Islet precursor cell (in vitro differentiated cells): ENCODE measurements at regions not wholly inside any gene's neighbourhood (a gene's known extent, or its start where the extent isn't known, plus 50 kb on each side); places are given as distances from the start of the nearest gene placed in this dataset.

Source experiments
- DNase-seq: peaks from one replicate; pipeline ENCODE4 v3.0.0-alpha.2; 2018

DNA sequence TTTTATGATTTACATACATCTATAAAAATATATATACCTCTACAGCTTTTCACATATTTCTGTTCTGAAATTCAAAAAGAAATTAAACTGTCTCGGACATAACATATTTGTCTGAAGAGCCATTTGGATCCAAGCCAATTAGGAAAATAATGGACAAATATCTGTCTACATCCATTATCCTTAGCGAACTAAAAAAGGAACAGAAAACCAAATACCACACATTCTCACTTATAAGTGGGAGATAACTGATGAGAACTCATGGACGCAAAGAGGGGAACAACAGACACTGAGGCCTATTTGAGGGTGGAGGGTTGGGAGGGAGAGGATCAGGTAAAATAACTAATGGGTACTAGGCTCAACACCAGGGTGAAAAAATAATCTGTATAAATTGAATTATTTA is 829.4 kb upstream of the ALCAM start:
- DNase-seq: no peak

DNA sequence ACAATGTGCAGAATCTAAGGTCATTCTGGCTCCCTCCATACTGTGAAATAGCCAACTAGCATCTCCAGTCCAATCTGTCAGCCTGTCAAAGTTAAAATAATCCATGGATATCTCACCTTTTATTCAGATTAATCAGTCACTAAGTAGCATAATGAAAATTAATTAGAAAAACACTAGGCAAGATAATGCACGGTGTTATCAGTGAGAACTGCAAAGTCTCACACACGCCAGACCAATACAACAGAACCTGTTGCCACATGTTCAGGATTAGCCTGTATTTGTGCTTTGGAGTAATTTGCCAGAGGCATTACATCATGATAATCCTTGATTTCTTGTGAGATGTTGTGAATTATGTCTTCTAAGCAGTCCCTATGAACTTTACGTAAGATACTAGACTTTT is 820.4 kb upstream of the ALCAM start:
- no peak for DNase-seq

DNA sequence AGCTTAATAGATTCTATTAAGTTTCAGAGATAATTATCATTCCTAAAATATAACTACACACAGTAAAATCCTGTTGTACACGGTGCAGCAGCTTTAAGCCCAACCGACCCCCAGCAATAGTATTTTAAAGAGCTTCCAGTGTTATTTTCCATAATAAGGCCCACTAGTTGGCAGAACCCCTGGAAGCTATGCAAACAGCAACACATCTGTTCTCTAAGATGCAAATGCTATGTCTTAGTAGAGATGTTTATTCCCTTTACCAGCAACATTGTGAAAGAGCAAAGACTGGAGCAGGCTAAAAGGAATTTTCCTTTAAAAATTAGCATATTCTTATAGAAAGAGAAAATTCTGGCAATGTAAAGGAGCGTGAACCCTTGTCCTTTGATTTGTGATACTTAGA is 819.7 kb upstream of the ALCAM start:
- no peak for DNase-seq

DNA sequence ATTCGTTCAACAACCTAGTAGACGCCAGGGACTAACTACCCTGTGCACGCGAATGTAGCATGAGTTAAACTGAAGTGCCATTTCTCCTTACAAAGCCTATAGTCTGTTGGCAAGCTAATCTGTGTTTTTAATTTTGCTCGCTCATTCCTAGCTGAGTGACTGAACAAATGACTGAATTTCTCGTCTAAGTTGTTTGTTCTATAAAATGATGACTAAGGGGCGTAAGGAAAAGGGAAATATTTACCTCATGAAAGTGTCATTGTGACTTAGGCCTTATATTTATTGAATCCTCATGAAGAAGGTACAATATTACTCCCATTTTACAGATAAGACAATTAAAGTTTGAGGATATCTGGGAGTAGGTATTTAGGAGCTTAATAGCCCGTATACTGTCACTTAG is 818.3 kb upstream of the ALCAM start:
- DNase-seq: no peak

DNA sequence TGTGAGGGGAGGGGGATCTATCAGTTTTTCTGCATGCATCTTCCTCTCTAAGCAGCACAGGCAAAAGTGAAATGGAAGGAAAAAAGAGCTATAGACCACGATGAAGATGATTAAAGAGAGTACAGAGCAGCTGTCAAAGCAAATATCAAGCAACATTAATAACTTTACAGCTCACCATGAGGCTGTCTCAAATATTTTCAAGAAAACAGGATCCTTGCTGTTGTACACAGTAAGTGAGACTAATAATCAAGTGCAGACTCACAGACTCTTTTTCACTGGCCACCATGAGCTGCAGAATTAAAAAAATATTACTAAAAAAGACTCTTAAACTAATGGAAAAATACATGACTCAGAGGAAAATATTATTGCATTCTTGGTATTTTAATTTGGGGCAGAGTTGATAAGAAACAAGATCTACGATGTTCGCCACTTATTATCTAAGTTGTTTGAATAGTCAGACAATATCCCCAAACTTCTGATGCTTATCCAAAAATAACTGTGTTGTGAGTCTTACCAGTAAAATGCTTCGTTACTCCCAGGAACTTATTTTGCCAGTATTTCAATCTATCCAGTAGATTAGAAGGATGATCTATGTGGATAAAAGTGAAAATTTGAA is 817.5 kb upstream of the ALCAM start:
- no peak for DNase-seq

DNA sequence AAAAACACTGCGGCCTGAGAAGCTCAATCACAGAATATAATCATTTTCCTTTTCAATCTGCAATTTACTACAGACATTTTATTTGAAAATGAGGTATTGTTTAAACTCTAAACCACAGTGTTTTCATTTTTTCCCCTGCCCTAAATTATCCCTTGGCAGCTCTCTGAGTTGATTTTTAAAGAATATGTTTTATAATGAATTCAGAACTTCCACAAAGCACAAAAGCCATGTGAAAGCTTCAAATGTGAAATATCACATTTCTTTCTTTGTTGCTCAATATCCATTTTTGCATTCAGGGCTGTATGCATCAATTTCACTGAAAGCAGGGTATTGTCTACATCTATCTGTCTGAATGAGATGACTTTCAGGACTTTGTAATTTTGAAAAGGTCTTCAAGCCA is 813.6 kb upstream of the ALCAM start:
- DNase-seq: no peak

DNA sequence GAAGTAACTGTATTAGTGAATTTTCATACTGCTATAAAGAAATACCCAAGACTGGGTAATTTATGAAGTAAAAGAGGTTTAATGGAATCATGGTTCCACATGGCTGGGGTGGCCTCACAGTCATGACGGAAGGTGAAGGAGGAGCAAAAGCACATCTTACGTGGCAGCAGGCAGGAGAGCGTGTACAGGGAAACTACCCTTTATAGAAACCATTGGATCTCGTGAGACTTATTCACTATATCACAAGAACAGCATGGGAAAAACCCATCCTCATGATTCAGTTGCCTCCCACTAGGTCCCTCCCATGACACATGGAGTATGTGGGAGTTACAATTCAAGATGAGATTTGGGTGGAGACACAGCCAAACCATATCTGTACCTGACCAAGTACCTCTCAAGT is 812.3 kb upstream of the ALCAM start:
- no peak for DNase-seq

DNA sequence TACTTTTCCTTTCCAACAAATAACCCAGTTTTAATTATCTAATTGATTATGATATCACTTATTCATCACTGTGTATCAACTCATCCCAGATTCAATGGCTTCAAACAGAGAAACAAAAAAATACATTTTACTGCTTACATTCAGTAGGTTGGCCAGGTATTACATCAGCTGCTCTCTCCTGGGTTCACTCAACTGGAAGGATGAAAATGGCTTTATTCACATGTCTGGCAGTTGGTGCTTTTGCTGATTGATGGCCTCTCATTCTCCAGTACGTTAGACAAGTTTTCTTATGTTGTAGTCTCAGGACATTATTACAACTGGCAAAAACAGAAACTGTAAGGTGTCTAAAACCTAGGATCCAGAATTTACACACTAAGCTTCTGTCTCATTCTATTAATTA is 811.0 kb upstream of the ALCAM start:
- DNase-seq: no peak

DNA sequence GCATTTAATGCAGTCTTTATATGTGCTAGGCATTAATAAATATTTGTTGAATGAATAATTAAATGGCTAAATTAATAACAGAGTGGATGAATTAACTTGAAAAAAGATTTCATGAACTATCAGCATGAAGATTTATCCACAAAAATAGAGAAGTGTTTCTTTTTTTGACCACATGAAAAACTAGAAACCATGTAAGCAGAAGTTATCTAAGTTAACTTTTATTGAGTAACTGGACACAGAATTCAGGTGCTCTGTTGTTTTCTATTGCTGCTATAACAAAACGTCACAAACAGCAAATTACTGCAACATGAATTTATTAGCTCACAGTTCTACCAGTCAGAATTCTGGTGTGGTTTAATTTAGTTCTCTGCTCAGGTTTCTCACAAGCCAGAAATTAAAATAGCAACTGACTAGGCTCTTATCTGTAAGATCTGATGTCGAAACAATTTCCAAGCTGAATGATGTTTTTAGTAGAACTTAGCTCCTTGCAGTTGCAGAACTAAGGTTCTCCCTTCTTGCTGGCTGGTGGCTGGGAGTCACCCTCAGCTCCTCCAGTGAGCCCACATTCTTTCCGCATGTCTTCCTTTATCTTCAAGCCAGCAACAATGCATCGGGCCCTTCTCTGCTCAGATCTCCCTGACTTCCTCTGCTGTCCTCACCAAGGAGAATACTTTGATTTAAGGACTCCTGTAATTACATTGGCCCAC is 810.2 kb upstream of the ALCAM start:
- DNase-seq: no peak

DNA sequence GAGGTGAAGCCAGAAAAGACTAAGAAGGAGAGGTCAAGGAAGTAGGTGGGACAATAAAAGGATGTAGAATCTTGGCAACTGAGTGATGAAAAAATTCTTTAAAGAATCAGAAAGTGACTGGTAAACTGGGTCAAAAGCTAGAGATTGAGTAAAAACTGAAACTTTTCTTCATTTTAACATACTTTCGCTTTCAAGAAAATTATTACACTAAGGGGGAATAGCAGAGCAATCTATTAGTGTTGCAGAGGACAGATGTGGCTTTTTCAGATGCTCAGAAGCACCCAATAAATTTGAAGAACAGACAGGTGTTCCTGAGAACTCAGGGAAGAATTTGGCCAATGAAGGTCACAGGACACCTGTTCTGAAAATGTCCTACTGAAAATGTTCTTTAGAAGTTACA is 805.4 kb upstream of the ALCAM start:
- no peak for DNase-seq

DNA sequence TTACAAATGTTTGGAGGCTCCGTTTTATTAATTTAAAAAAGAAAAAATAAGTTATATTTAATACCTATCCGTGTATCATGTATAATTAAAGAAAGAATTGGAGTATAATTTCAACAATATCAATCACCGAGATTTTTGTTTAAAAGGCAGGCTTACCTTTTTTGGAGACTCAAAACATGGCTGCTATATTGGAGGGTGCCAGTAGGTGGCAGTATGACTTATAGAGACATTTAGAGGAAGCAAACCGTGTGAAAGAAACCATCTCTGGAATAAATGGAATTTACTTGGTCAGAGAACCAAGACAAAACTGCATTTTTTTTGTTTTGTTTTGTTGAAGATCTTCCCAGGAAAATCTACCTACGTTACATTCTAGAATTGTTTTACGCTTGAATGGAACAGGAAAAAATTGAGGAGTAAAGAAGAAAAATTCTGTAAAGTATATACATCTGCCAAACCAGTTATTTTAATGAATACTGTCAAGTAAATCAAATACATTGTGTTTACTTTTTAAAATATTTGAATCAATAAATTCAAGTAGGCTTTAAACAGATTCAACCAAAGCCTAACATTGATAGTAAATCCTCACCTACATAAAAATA is 802.6 kb upstream of the ALCAM start:
- no peak for DNase-seq

DNA sequence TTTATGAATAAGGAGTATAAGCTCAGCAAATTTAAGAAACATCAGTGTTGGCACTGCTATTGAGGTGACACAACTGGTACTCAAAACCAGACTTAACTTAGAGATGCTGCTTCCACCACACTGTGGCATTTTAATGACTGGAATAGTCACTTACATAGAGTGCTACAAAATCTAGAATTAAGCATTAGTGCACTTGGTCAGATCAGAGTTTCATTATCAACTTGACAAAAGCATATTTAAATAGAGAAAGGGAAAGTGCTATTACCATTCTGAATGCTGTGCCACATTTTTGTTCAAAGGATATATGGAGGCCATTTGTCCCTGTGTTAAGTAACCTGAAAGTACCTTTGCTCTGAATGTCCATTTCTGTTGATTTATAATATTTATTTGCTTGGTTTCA is 800.7 kb upstream of the ALCAM start:
- DNase-seq: no peak

DNA sequence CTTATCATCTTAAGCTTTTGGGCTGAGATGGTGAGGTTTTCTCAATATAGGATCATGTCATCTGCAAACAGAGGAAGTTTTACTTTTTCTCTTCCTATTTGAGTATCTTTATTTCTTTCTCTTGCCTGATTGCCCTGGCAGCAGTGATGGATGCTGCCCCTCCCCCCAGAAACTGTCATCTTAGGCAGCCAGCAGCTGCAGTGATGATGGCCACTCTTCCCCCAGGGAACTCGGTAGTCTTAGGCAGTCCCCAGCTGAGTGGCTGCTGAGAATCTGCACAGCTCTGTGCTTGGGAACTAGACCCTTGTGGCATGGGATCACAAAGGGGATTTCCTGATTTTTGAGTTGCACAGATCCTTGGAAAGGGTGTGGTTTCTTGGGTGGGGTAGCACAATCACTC is 791.1 kb upstream of the ALCAM start:
- no peak for DNase-seq

DNA sequence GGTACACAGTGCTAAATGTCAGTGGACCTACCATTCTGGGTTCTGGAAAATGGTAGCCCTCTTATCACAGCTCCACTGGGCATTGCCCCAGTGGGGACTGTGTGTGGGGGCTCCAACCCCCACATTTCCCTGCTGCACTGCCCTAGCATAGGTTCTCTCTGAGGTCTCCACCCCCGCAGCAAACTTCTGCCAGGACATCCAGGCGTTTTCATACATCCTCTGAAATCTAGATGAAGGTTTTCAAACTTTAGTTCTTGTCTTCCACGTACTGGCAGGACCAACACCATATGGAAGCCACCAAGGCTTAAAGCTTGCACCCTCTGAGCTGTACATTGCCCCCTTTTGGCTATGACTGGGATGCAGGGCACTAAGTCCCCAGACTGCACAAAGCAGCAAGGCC is 788.2 kb upstream of the ALCAM start:
- no peak for DNase-seq

DNA sequence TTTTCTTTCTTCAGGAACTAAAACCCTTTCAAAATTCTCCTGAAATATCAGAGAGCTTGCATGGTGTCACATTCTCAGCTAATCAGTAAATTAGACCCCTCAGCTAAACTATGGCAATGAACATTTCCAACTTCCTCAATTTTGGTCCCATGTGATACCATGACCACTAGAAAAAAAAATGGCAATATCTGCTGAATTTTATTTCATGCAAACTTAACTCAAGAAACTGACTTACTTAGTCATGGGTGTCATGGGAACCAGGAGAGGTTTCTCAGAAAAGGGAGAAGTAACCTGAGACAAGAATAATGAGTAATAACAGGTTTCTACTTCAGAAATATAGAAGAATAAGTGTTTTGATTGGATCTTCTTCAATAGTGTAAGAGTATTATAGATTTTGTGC is 784.6 kb upstream of the ALCAM start:
- DNase-seq: no peak

DNA sequence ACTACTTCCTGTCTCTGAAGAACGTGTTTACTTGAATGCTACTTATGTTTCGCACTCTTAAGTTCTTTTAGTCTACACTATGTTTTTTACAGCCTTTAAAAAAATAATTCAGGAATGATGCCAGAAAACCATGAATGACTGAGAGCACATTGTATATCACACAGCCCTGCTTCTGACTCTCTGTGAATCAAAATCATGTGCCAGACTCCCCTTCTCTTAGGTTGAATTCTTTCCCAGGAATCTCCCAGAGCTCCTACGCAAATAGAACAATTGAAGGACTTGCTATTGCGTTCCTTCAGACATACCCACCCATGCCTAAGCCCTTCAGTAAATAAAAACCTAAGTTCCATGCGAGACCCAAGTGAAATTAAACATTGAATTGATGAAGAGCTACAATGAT is 782.0 kb upstream of the ALCAM start:
- no peak for DNase-seq

DNA sequence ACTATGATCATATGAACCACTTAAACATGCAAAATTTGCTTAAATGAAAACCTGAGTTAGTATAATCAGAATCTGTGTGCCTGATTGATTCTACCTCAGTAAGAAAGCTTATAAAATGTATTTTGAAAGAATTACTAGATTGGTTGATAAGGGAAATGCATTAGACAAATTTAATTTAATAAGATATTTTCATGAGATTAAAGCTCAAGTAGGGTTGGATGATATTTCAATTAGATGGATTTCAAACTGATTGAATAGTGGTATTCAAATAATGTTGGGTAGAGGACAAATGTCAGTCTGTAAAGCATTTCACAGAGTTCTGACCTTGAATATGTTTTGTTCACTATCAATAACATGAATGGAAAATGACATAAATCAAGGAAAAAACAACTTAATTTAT is 780.4 kb upstream of the ALCAM start:
- DNase-seq: no peak

DNA sequence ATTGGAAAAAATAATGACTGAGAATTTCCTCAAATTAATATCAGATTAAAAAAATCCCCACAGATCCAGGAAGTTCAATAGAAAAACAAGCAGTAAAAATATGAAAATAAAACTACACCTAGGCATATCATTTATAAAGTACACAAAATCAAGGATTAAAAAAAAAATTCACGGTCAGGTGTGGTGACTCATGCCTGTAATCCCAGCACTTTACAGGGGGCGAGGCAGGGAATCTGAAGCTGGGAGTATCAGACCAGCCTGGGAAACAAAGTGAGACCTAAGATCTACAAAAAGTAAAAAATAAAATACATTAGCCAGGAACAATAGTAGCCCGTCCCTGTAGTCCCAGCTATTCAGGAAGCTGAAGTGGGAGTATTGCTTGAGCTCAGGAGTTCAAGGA is 778.3 kb upstream of the ALCAM start:
- DNase-seq: no peak

DNA sequence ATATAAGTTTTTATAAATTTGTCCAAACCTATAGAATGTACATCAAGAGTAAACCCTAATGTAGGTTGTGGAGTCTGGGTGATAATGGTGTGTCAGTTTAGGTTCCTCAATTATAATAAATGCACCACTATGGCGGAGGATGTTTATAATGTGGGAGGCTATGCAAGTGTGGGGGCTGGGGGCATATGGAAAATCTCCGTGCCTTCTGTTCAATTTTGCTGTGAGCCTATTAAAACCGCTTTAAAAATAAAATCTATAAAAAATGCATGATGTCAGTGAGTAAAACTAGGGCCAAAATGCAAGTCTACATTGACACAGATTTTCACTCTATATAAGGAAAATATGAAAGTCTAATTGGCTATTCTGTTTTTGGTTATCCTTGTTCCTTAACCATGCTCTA is 774.9 kb upstream of the ALCAM start:
- no peak for DNase-seq

DNA sequence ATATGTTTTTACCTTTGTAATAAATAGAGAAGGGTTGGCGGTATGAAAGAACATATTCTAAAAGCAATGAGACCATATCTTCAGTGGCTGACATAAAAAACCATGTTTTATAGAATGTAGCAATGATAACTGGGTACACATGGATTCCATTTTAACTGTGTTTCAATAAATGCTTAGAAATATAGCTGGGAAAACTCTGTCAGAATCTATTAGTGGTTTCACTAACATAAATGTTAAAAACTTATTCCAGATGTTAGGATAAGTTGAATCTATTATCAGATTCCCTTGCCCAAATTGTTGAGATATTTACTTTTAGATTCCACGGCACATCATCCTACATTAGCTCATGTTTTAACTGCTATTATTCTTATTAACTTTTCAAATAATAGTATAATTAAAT is 772.2 kb upstream of the ALCAM start:
- no peak for DNase-seq

DNA sequence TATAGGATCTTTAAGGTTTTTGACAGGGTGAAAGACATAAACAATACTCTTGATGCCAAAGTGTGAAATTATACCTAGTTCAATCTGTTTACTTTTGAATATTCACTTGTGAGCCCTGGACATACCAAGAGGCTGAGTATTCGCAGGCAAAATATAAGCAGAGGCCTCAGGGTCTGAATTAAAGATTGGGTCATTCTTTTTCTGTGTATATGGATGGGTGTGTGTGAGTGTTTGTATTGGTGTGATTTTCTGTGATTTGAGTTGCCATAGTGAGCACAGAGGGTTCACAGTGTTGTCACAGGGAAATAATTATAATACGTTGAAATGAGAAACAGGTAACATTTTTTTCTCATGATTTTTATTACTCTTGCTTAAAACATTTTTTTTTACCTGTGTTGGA is 770.7 kb upstream of the ALCAM start:
- DNase-seq: no peak

DNA sequence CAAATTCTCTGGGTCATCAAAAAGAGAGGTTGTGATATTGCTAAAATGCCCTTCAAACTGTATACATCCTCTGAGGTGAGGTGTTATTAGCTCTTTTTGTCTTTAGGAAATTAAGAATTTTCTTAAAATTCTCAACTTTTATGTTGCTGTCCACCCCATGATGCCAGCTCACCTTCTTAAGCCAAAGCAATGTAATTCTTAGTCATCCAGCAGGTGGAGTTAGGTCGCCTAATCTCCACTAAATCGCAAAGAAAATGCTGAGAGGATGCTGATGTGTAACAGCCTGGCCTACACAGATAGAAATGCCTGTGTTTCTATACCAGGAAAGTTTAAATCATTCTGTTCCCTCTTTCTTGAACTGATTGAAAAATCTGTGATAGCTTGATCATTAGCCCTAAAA is 770.2 kb upstream of the ALCAM start:
- DNase-seq: no peak

DNA sequence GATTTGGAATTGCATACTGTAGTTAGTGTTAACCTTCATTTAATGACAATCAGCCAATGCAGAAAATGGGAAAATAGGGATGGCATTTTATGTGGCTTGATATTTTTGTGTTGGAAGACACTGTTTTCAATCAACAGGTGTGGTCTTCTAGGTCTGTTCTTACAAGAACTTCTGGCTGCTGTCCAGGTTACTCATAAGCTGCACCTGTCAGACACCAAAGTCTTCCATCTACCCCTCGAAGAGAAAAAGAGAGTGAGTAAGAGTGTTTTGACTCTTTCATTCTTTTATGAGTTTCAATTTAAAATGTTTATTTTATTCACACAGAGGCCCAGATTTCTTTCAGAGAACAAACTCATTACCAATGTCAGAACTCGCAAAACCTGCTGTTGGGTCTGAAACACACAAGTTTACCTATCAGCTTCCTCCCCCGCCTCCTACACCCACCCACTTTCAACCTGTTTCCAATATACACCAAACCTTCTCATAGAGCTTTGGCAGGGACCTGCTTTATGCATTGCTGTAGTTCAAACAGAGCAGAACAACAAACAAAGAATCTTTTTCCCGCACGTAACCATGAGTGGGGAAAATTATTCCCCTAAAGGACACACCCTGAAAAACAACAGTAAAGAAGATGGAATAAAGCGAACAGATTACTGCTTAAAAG is 767.7 kb upstream of the ALCAM start:
- no peak for DNase-seq

DNA sequence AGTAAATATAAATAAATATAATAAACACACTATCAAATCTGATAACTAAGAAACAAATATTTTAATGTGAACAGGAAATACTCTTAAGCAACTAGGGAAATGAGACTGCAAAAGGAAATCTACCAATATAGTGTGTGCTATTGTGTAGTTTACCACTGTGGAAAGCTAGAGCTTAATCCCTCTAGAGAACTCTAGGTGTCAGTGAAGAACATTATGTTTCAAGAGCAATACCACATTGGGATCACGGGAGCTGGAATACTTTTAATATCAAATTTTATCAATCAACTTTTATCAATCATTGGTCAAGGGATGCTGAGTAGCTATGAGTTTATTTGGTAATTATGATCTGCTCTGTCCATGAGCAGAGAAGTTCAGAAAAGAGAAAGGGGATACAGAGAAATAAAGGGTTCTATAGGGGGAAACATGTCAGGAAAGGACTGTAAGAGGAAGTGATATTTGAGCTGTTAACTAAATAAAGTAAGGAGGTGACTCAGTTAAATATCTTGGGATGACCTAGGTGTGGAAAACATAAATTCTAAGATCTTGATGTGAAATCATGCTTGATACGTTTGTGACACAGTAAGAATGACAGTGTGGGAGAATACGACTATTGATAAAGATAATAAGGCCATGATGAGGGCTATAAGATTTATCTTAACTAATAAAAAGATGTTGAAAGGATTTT is 762.2 kb upstream of the ALCAM start:
- DNase-seq: no peak
